GM18498 (cell line): ENCODE measurements at regions not wholly inside any gene's neighbourhood (a gene's known extent, or its start where the extent isn't known, plus 50 kb on each side); places are given as distances from the start of the nearest gene placed in this dataset.
"Not testable (repeated sequence)": the region's sequence is repeated elsewhere in the genome, so short reads cannot be mapped to it uniquely, and the experiment has no call there.

Experiments
- ATAC-seq: cut with Tn5 transposase; IDR thresholded peaks from one replicate; pipeline ENCODE4 v1.9.1; 2021; ENCODE audit warnings: mild to moderate bottlenecking, moderate library complexity; ENCODE audit not compliant: unreplicated experiment

DNA sequence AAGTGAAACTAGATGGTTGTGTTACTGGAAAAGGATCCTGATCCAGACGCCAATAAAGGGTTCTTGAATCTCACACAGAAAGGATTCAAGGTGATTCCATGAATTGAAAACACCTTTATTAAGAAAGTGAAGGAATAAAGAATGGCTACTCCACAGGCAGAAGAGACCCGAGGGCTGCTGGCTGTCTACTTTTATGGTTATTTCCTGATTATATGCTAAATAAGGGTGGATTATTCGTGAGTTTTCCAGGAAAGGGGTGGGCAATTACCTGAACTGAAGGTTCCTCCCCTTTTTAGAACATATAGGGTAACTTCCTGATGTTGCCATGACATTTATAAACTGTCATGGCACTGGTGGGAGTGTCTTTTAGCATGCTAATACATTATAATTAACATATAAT is 50.9 kb upstream of the WARS2 start:
- ATAC-seq: no peak

DNA sequence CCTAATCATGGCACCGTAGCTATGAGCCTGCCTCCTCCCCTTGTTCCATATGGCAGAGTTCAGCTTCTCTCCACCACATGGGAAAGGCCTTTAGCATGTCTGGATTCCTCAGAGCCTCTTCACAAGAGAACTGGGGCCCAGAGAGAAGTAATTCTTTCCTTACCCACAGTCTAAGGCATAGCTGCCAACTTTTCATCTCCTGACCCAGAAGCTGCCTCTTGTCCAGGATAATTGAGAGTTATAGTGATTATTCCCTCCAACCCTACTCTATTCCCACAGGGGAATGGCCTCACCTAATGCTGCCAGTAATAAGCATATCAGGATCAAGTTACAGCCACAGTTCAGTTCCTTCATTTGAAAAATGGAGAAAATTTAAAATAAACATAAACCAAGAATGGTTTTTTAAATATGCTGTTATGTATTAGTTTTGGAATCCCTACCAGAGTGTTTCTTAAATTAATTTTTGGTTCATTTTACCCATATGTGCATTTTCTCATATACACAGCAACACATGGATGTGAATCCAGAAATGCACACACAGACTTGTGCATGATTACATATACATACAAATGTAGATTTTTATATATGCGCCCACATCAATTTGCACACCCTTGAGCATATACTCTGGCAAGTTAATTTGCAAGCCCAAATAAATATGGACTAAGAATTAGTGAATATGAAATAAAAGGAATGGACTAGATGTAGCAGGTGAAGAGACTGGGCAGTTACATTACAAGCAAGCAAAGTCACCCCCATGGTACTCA is 63.9 kb upstream of the WARS2 start:
- ATAC-seq: no peak

DNA sequence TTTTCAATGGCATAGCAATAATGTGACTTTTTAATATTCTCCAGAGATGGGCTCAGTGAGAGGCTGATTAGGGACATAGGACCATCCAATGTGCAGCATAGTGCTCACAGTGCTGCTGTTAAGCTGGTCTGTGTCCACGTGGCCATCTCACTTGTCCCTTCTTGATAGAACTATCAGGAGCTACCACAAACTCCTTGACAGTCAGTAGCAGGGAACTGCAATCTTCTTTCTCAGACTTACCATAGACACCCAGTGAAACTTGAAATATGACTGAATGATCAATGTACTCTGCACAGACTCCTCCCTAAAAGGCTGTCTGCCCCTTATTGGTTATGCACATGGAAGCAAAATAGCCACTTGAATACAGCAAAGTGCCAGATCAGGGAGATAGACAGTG is 64.5 kb upstream of the WARS2 start:
- no peak for ATAC-seq

DNA sequence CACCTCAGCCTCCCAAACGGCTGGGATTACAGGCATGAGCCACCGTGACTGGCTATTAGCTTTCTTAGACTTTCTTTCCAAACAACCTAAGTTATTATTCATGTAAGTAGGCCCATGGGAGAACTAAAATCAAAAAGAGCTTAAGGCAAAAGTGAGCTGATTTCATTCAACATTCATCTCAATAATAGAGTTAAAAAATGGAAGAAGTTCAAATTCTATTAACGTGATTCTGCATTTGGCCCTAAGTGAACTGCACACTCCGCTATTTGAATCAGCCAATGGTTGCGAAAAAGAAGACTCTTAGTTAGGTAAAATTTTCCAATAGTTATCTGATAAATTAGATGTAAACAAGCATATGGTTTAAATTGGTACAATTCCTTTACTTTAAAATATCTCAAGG is 68.6 kb upstream of the WARS2 start:
- ATAC-seq: no peak

DNA sequence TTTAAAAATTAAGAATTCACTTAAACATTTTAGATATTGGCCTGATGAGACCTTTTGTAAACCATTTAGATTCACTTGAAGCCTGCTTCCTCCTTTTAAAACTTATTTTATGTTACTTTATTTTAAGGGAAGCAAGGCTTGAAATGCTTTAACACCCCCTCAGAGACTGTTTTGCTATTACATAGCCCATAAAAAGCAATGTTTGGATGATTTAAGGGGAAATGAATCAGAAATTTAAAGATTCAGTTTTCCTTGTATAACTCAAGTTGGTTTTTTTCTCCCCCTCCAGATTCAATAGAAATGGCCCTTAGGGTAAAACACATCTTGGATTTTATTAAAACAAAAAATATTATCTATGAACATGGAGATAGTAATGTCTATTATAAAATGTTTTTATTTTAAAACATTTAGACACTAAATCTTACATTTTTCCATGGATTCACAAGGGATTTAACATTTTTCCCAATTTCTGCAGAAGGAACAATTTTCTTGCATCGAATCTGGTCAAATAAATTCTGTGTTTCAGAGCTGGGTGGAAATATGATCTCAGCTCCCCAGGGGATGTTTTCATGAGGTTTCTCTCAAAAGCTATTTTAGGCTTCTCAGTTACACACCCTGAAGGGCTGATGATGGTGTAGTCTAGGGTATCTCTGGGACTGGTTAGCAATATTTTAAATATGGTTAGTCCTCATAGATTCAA is 69.3 kb upstream of the WARS2 start:
- ATAC-seq: no peak

DNA sequence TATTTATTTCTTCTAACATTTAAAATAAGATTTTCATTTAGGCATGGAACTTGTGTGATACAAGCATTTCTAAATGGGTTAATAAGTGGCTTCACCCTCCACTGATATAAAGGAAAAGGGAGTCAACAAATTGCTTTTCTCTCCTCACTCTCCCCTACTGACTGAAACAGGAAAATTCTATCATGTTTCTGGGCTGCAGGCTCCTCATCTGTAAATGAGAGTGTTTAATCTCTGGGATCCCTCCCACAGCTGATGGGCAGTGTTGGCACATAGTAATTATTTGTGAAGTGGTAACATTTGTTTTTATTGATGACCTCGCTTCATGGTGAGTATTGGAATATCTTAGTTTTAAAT is 69.8 kb upstream of the WARS2 start:
- no peak for ATAC-seq

DNA sequence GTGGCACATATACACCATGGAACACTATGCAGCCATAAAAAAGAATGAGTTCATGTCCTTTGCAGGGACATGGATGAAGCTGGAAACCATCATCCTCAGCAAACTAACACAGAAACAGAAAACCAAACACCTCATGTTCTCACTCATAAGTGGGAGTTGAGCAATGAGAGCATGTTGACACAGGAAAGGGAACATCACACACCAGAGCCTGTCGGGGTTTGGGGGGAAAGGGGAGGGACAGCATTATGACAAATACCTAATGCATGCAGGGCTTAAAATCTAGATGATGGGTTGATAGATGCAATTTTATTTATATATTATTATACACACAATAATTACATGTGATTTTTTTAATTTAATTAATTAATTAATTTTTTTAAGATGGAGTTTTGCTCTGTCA is 72.8 kb upstream of the WARS2 start:
- ATAC-seq: not testable (repeated sequence)

DNA sequence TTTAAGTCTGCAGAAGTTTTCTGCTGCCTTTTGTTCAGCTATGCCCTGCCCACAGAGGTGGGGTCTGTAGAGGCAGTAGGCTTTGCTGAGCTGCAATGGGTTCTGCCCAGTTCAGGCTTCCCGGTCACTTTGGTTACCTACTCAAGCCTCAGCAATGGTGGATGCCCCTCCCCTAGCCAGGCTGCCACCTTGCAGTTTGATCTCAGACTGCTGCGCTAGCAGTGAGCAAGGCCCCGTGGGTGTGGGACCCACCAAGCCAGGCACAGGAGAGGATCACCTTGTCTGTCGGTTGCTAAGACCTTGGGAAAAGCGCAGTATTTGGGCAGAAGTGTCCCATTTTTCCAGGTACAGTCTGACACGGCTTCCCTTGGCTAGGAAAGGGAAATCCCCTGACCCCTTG is 74.5 kb upstream of the WARS2 start:
- ATAC-seq: not testable (repeated sequence)

DNA sequence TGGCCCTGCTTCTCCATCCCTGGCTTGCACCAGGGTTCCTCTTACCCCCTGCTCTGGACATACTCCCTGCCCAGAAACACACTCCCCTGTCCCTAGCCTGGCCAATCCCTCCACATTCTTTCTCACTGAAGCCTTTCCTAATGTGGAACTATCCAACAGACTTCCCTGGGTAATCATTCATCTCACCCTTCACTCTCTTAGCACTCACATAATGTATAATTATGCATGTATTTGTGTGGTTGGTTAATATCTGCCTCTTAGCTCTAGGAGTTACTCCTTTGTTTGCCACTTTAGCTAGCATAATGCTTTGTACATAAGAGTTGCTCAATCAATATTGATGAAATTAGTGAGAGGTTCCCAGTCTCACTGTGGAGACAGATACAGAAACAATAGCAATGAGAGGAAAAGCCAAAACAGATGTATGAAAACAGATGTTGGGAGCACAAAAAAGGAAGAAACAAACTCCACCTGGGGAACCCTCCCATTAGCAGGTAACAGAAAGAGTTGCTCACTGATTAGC is 76.9 kb upstream of the WARS2 start:
- no peak for ATAC-seq

DNA sequence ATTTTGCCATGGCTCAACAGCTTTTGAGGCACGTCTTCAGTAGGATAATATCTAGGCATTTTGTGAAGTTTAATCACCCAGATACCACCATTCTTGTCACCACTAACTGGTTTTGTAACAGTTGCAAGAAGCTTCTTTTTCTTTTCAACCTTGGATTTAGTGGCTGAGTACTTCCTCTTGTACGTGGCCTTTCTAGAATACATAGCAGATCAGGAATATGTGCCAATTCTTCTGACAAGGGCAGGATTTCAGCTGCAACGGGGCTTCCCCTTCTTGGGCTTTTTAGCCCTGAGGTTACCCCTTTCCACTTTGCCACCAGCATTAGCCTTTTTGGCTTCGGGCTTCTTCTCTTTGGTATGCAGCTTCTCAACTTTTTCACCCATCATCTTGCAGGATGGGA is 79.3 kb upstream of the WARS2 start:
- no peak for ATAC-seq

DNA sequence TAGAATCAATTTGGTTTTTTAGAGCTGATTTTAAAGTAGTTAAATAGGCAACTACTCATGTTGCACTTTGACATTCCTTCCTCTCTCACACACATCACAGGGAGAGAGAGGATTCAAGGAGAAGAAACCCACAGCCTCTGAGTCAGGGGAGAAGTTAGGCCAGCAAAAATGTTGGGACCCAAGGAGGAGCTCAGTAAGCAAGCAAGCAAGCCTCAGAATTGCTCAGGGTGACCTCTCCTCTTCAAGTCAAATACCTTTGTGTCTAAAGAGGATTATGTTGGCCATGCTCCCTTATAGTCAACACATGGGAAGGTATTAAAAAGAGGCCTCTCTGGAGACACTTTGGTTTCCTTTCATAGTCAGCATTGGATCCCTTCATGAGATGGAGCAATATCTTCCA is 80.5 kb upstream of the WARS2 start:
- no peak for ATAC-seq

DNA sequence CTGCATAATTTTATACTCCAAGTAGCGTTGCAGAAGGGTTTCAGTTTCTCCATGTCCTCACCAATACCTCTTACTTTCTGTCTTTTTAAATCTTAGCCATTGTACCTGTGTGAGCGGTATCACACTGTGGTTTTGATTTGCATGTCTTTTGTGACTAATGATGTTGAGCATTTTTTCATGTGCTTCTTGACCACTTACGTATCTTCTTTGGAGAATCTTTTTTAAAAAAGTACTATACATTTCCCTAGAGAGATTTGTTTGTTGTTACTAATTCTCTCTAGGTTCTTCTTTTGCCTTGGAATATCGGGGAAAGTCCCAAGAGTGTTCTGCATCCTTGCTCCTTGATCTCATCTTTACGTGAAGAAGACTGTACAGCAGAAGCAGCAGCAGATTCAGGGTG is 81.8 kb upstream of the WARS2 start:
- ATAC-seq: peak; percentile 72

DNA sequence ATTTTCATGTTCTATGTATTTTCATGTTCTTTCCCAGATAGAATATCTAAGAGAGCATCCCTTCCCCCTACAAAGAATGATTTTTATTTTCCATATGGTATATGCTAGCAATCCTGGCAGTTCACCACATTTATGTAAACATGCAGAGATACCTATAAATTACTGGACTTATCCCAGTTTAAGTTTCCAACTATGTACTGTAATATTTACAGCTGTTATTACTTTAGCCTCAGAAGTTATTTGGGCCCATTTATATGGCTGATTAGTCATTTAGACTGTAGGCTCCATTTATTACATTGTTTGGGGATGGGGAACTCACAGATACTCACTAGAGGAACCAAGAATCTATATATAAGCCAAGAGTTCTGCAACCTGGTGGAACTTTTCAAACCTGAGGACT is 84.8 kb upstream of the WARS2 start:
- no peak for ATAC-seq

DNA sequence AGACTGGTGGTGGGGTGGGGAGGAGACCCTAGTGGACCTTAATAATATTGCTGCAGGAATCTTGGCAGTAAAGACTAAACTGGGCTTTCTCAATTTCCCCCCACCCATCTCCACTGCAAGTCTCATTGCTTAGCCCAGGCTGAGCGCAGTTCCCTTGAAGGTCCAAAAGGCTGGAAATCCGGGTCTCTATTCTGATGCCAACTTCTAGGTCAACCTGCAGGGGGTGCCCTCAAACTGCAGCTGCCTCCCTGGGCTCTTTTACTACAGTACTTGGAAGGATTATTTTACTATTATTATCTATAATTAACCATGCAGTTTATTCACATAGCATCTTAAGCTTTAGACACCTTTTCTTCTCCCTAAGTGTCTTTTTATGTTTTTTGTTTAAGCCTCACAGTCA is 85.4 kb upstream of the WARS2 start:
- no peak for ATAC-seq

DNA sequence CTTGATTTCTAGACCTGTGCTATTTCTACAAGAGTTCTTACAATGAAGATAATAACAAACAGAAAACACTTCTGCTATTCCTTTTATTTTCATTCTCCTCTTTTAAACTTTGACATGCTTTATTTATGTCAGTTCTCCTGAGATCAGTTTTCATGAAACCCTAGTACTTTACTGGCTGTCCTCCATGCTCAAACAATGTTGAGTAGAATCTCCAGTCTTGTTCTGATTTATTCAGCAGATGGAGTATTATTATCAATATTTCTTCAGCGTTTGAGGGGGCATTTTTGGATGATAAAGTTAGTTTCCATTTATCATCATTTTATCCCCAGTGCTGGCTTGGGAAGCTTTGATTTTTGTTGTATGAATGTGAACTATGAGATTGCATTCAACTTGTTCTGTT is 85.9 kb upstream of the WARS2 start:
- no peak for ATAC-seq

DNA sequence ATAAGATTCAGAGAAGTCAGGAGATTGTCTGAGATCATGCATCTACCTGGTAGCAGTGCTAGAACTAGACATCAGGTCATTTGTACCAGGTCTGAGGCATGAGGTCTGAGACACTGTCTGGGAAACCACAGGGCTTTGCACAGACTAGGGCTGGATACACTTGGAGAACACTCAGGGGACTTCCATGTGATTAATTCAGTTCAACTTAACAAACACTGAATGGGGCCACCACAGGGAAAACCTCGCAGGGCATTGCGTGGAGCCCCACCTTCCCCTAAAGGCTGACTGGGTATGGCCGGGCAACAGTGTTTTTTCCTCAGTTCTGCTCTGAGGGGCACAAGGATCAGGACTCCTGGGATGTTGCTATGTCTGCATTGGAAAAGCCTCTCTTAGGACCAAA is 86.5 kb upstream of the WARS2 start:
- ATAC-seq: no peak

DNA sequence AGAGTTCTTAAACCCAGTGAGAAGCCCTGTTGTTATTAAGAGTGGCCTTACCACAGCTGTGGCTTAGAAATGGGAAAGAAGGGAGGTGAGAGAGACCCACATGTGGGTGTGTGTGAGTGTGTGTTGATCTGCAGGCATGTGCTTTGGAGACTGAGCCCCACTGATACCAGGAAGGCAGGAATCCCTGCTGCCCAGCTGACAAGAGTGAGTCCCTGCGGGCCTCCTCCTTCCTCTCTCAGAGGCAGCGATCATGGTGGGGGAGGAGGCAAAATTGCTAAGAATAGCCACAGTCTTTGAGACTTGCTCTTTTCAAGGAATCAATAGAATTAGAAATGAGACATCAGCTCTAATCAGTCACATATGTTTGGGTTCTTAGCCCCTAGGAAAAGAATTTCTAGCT is 87.0 kb upstream of the WARS2 start:
- ATAC-seq: no peak

DNA sequence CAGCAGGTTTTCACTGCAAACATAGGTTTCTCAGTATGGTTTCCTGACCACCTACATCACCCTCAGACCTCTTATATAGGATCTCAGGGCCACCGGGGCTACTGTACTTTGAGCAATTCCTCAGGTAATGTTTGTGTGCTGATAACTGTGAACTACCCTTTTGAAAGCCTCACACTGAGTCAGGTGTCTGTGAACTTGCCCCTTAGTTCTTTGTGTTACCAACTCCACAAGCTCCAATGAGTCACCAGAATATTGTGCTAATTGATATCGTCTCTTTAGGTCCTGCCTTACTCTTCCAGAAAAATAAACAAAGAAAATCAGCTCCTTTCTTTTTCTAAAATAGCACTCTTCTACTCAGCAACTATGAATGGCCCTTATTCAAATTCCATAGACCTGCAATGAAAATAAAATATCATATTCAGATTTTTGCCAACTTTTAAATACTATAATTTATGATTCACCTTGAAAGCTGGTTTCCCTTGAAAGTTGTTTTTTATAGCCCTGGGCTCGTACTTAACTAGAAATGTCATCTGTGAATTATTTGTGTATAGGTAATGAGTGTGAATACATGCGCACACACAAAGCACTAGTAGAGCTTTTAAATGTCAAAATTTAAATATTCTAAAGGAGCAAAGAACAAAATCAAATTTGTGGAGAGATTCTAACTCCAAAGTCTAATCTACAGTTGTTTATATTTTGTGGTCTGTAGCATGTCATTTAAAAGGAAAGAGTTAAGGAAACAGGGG is 88.1 kb upstream of the WARS2 start:
- ATAC-seq: no peak

DNA sequence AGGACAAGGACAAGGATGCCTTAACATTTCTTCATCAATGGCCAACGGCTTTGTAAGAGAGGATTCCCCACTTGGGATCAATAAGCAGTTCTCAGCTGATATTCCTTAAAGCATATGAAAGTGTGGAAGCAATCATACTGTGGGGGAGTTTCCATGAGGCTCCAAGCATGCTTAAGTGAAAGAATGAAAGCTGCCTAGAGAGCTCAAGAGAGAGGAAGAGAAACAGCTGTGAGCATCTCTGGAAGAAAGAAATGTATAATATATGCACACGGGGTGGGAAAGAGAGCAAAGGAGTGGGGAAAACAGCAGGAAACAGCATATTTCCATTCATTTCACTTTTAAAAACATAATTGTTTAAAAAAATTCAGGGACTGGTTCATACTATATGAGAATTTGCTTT is 94.7 kb upstream of the WARS2 start:
- no peak for ATAC-seq

DNA sequence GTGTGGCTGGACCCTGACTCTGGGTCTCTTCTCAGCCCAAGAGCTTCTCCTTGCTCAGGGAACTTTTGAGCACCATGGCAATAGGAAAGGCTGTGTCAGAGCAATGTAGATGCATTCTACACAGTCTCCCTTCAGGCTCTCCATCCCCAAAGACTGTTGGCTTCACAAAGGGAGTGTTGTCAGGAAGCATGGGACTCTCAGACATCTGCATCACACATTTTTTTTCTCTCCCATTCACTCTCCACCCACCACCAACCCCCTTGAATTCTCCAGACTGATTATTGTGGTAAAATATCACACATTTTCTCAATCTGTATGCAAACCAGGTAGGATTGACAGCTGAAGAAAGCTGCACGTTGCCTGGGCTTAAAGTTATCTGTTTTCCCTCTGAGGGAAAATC is 105.4 kb upstream of the WARS2 start:
- ATAC-seq: no peak

DNA sequence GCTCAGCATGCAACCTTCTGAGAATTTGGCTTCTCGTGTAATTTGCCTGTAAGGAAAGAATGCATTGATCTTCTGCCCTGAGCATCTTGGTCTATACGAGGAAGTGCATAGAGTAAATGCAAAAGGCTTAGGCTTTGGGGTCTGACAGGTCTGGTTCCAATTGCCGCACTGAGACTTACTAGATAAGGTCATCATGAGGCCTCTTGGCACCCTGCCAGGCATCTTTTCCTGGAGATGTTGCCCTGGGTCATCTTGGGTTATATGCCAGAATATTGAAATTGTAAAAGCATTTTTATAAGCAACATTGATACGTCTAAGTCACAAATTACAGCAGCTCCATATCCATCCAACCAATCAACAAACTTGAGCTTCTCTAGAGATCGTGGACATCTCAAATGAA is 108.8 kb upstream of the WARS2 start:
- ATAC-seq: no peak

DNA sequence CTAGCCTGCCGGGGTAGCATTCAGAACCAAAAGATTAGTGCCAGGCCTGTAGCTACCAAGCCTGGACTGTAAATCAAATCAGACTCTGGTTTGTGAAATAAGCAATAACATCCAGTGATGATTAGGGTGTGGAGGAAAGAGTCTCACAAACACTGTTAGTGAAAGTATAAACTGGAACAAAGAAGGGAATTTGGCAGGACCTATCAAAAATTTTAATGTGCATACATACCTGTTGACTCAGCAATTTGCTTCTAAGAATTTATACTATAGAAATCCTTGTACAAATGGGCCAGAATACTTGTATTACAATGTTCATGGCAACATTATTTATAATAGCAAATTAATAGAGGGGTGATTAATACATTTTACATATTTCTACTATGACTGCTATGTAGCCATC is 109.8 kb upstream of the WARS2 start:
- no peak for ATAC-seq
